SIG-M5 treated with dmso at 0.1 percent for 504 hours (cell line): ENCODE measurements at regions not wholly inside any gene's neighbourhood (a gene's known extent, or its start where the extent isn't known, plus 50 kb on each side); places are given as distances from the start of the nearest gene placed in this dataset.
"Not testable (repeated sequence)": the region's sequence is repeated elsewhere in the genome, so short reads cannot be mapped to it uniquely, and the experiment has no call there.

Experiments
- DNase-seq: peaks from one replicate; lab custom pipeline; 2025; ENCODE audit not compliant: unreplicated experiment; lab: John Stamatoyannopoulos, UW

- no peak for DNase-seq
These were observed 300.1 kb downstream of the TSN start for GRCh38 chr2:122055521-122055931.

- no peak for DNase-seq
These were observed 301.4 kb downstream of the TSN start for GRCh38 chr2:122056853-122057252.

GRCh38 chr2:122061206-122061605, 305.8 kb downstream of the TSN start:
- no peak for DNase-seq

DNA sequence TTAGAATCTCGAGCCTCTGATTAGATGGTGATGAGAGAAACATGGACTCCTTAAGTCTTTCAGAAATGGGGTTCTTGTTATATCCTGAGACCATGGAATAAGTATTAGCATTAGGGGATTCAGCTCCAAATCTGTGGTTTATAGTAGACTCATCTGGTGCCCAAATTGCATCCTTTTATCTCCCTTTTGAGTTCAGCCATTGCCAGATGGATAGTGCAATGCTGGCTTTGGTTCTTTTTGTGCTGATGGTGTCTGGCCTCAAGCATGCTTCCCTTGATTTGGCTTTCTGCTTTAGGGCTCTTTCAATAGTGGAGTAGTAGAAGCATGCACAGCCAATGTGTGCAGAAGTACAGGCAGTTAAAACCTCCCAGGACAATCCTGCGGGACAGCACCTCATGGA, 306.4 kb downstream of the TSN start:
- no peak for DNase-seq

DNA sequence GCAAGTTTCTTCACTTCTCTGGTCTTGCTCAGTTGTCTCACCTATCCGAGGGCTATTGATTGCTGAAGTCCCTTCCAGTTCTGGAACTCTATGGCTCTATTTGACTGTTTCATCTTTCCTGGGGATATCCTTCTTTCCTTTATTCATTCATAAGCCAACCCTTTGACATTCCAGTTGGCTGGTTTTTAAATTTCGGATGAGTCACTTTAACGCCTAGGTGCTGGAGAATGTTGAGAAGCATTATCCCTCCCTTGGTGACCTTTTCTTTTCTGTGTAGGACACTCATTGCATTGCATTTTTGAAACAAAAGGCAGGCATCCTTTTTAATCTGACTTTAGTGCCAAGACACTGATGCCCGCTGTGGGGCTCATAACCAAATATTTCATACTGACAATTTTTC, 307.1 kb downstream of the TSN start:
- no peak for DNase-seq

GRCh38 chr2:122063716-122064115, 308.3 kb downstream of the TSN start:
- no peak for DNase-seq

DNA sequence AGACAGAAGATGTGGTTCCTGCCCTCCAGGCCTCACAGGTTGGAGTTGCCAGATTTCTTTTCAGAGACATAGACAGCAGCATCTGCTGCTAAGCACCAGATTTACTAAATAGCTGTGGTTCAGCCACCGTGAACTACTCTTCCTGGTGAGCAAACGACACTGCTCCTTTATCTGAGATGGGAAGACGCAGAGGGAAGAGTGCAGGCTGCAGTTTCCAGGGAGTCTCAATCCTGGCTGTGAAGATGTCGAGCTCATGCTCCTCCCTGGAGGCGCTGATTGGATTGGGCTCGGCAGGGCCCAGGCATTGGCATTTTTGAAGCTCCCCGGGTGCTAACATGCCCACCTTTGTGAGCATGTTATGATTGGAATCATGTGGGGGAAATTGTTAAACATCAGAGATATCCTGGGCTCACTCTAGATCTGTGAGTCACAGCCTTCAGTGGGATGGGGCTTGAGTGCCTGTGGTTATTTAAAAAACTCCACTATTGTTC, 314.8 kb downstream of the TSN start:
- no peak for DNase-seq

DNA sequence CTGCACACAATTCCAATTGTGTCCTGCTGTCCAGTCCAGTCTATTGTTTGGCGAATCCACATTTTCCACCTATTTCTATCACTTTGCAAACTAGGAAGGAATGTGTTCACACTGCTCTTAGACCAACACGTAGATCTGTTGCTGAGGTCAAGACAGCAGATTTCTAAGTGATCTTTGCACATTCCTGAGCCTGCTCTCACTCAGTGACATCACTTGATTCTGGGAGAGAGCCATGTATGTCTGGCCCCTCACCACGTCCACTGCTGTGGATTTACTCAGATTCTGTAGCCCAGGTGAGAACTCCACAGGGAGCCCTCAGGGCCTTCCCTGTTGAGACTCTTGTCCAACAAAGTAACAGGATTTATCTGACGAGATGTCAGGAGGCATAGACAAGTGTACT, 317.2 kb downstream of the TSN start:
- no peak for DNase-seq

GRCh38 chr2:122074201-122074600, 318.8 kb downstream of the TSN start:
- no peak for DNase-seq

- DNase-seq = no peak
These were observed 319.9 kb downstream of the TSN start for GRCh38 chr2:122075381-122075780.

- DNase-seq = no peak
These were observed 321.7 kb downstream of the TSN start for GRCh38 chr2:122077114-122077513.

DNA sequence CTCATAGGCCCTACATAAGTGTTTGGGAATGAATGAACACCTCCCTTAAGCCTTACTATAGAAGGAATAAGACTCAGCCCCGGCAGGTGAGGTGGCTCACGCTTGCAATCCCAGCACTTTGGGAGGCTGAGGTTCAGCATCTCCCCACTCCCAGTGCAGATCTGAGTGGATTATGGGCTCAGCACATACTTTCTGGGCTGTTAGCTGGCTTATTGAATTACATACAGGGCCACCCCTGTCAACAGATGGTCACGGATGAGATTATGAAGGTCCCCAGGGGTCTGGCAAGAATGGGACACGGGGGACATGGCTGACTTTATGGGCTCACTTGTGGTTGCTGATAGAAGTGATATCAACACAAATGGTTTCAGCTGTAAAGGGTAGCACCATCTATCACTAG, 322.3 kb downstream of the TSN start:
- no peak for DNase-seq

DNA sequence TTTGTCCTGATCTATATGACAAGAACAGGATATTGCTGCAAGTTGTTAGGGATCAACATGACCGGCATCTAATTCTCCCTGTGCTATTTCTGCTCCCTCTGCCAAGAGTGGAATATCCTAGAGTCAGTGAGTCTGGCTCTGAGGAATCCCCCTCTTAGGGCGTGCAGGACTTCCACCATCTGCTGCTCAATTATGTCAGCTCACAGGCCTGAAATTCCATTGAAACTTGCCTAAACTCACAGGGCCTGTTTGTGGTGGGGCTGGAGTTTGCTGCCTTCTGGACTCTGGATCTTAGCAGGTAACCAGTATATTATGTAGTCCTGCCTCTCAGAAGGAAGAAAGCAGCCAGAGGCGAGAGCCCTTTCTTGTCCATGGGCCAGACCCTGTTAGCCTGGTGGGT, 323.0 kb downstream of the TSN start:
- no peak for DNase-seq

DNA sequence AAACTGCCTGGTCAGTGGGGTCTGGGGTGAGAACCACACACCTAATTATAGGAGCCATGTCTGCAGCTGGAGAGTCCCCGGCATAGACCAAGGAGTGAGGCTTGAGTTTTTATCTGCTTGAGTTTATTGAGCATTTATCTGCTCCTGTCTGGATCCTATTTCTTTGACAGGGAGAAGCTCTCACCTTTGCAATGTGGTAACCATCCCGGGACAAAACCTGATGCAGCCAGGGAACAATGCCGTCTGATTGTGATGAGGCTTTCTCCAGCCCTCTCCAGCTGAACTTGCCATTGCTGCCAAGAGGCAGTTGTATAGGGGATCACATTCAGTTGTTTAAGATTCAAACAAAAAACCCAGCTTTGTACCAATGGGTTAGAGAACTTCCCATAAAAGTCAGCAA, 324.4 kb downstream of the TSN start:
- no peak for DNase-seq

DNA sequence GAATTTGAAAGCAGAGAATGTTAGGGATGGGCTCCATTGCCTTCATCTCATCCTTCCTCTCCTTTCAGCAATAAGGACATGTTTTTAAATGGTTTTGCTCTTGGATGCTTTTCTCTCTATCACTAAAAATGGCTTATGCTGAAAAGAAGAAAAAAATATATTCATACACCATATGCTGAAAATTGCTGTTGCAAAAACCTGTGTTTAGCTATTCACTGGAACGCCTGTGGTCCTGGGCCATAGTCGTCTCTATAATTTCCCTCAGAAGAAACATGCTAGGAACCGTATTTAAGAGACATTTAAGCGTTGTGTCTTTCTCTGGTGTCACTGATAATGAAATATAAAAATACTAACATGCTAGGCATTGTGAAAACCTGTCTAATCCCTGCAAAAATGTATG, 324.9 kb downstream of the TSN start:
- DNase-seq = no peak

DNA sequence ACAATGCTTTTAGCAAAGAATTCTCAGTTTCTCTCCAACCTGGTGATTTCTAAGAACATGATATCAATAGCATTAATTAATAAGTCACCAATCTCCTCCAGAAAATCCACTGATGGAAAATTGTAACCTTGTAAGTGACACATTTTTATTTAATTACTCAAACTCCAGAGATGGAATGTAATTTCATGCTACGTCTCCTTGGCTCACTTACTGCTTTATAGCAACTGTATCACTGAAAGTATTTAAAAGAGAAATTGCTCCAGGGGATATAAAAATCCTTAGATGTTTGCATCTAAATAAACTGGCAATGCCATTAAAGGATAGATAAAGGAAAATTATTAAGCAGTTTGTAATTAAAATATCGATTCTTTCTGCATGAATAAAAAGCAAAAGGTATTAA, 325.4 kb downstream of the TSN start:
- no peak for DNase-seq

DNA sequence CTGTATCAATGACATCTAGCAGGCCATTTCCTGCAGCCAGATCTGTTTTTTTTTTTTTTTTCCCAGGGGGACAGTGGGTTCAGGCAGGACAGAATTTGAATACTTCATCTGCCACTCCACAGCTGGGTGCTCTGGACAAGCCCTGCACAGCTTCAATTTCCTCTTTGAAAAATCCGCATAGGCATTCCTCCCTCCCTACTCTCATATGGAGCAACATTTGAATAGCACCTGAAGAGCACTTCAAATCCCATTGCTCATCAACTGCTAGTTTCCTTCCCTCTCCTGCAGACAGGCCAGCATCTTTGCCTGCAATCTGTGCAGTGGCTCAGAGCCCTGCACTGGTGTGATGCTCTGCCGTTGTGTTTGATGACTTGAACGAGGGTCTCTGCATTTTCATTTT, 326.3 kb downstream of the TSN start:
- no peak for DNase-seq

- no peak for DNase-seq
These were observed 328.0 kb downstream of the TSN start for GRCh38 chr2:122083256-122084048.

DNA sequence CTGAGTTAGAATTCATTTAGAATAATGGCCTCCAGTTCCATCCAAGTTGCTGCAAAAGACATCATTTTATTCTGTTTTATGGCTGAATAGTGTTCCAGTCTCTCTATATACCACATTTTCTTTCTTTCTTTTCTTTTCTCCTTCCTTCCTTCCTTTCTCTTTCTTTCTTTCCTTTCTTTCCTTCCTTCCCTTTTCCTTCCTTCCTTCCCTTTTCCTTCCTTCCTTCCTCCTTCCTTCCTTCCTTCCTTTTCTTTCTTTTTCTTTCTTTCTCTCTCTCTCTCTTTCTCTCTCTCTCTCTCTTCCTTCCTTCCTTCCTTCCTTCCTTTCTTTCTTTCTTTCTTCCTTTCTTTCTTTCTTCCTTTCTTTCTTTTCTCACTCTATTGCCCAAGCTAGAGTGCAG, 330.2 kb downstream of the TSN start:
- DNase-seq = not testable (repeated sequence)

GRCh38 chr2:122094557-122094956, 339.1 kb downstream of the TSN start:
- DNase-seq = no peak

GRCh38 chr2:122096761-122097160, 341.3 kb downstream of the TSN start:
- no peak for DNase-seq

- DNase-seq = no peak
These were observed 342.9 kb downstream of the TSN start for GRCh38 chr2:122098306-122098705.

DNA sequence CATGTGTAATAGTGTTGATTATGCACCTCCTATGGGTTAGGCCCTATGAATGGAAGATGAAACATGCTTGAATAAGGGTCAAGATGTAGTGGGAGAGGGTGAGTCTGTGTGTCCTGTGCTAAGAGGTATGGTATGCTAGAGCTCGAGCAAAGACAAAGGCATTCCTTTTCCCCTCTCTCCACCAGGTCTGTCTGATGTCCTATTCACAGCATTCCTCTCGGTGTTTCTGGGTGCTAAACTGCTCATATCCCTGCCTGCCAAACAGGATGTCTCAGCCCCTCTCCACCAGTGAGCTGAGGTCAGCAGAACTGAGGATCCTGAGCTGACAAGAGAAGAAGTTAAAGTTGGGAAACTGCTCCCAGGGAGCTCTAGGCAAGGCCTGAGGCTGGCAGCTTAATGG, 344.9 kb downstream of the TSN start:
- DNase-seq = no peak
